Right lobe of liver (tissue), 6 donors: ENCODE measurements at regions not wholly inside any gene's neighbourhood (a gene's known extent, or its start where the extent isn't known, plus 50 kb on each side); places are given as distances from the start of the nearest gene placed in this dataset.

Source experiments
- ATAC-seq, 4 donors: fragments of 200-7000 bp; cut with Tn5 transposase; one replicate each; pipeline ENCODE4 v1.9.1; 2020; ENCODE audit warnings: mild to moderate bottlenecking in 4 of 4, moderate library complexity in 4 of 4
- DNase-seq, 3 donors: peaks; one replicate each; pipeline ENCODE4 v3.0.0-alpha.2; 2020
- H3K27ac ChIP-seq, 3 donors: fragments of 200-600 bp; one replicate each; pipeline ENCODE4 v1.8.0; 2022
- H3K27me3 ChIP-seq, 2 donors: fragments of 200-600 bp; one replicate each; pipeline ENCODE4 v1.8.0; 2022
- H3K36me3 ChIP-seq, 4 donors: fragments of 200-600 bp; sonication (generic) in 1 of 4; one replicate each; pipeline versions ENCODE4 v1.5.1 to v1.8.0; 2017 to 2022; ENCODE audit warnings: control low read depth in 1 of 4
- H3K4me1 ChIP-seq, 4 donors: fragments of 200-600 bp; sonication (generic) in 1 of 4; one replicate each; pipeline versions ENCODE4 v1.5.1 to v1.8.0; 2017 to 2022; ENCODE audit warnings: control low read depth in 1 of 4
- H3K4me3 ChIP-seq, 3 donors: fragments of 200-600 bp; one replicate each; pipeline ENCODE4 v1.8.0; 2022
- H3K9me3 ChIP-seq, 4 donors: fragments of 200-600 bp; sonication (generic) in 1 of 4; one replicate each; pipeline versions ENCODE4 v1.5.1 to v1.8.0; 2017 to 2022; ENCODE audit warnings: control low read depth in 1 of 4
- CTCF ChIP-seq, 4 donors: fragments of 200-600 bp in 3 of 4; fragments of 450-650 bp in 1 of 4; IDR thresholded peaks; one replicate each; pipeline versions ENCODE4 v1.5.1 to v1.8.0; 2016 to 2022; ENCODE audit warnings: antibody characterized with exemption in 4 of 4, mild to moderate bottlenecking in 2 of 4
- POLR2A ChIP-seq: fragments of 450-650 bp; IDR thresholded peaks from one replicate; pipeline ENCODE4 v1.6.1; 2017; ENCODE audit warnings: antibody characterized with exemption, mild to moderate bottlenecking
- WGBS: methylation state at CpG from one replicate; pipeline ENCODE4 v1.1.6; 2018; ENCODE audit warnings: low coverage, low lambda C conversion rate; ENCODE audit not compliant: insufficient coverage; ENCODE audit errors: missing lambda C conversion rate; 5-methylcytosine and 5-hydroxymethylcytosine counted together
- intact Hi-C, 2 donors: fragments of 100-400 bp; cut with DNase I; formaldehyde crosslinking; loops; one replicate each; pipeline versions ENCODE4 v1.11.2 to v1.14.1; 2022
- donor health status: DM: no; HTN: yes; CAD: no.
- donor health status: DM: no; HTN: no; CAD: no.
- donor health status: DM: no; HTN: no; CAD: no.
- donor health status: DM: no; HTN: yes; CAD: no.
- donor health status: DM: no; HTN: yes; CAD: no.

- TF ChIP-seq CTCF (IDR thresholded peaks at IDR 0.05) (no peak), POLR2A (no peak)
- intact Hi-C loops: no loop called here
- Histone ChIP-seq H3K4me3 (no peak overlapping the region), H3K27ac (no peak overlapping the region), H3K4me1 (no peaks in the 10 kb centered on the region), H3K9me3 (no peaks in the 10 kb centered on the region), H3K27me3 (no peaks in the 10 kb centered on the region), H3K36me3 (no peaks in the 10 kb centered on the region)
- ATAC-seq (no peak), DNase-seq (no peak)
- 74% methylated on average over 4 of the region's 5 CpGs for WGBS
These were observed 212.8 kb upstream of the GYPA start for GRCh38 chr4:144353292-144353691.

GRCh38 chr4:144355811-144356757 lies 215.6 kb upstream of the GYPA start:
- H3K27me3 ChIP-seq: no peaks in the 10 kb centered on the region
- no peak for DNase-seq
- no peaks in the 10 kb centered on the region for H3K36me3 ChIP-seq
- peak in 3 of 4 donors; percentile 13 to 69 (median 27) for ATAC-seq
- H3K4me1 ChIP-seq: no peaks in the 10 kb centered on the region
- H3K9me3 ChIP-seq: no peaks in the 10 kb centered on the region
- WGBS: 15% methylated on average over 10 of the region's 10 CpGs
- H3K27ac ChIP-seq: no peak overlapping the region
- intact Hi-C loops: no loop called here
- H3K4me3 ChIP-seq: no peak overlapping the region
- no peak for TF ChIP-seq CTCF (IDR thresholded peaks at IDR 0.05)
- TF ChIP-seq POLR2A: no peak

- H3K27ac ChIP-seq: no peak overlapping the region
- no peak for DNase-seq
- no peaks in the 10 kb centered on the region for H3K9me3 ChIP-seq
- WGBS: 15% methylated on average over 9 of the region's 9 CpGs
- peak; percentile 17 to 70 (median 46) for ATAC-seq
- intact Hi-C loops: no loop called here
- no peaks in the 10 kb centered on the region for H3K27me3 ChIP-seq
- TF ChIP-seq CTCF (IDR thresholded peaks at IDR 0.05) (no peak), POLR2A (no peak)
- no peak overlapping the region for H3K4me3 ChIP-seq
- no peaks in the 10 kb centered on the region for H3K36me3 ChIP-seq
- H3K4me1 ChIP-seq: no peaks in the 10 kb centered on the region
These were observed 216.4 kb upstream of the GYPA start for GRCh38 chr4:144356941-144357381.

- DNase-seq (no peak), ATAC-seq (no peak)
- Histone ChIP-seq H3K36me3 (no peaks in the 10 kb centered on the region), H3K27me3 (no peaks in the 10 kb centered on the region), H3K27ac (no peak overlapping the region), H3K9me3 (no peaks in the 10 kb centered on the region), H3K4me3 (no peak overlapping the region), H3K4me1 (no peaks in the 10 kb centered on the region)
- 31% methylated on average over 3 of the region's 3 CpGs for WGBS
- intact Hi-C loops: no loop called here
- TF ChIP-seq CTCF (IDR thresholded peaks at IDR 0.05): no peak
- TF ChIP-seq POLR2A: no peak
These were observed 217.5 kb upstream of the GYPA start for GRCh38 chr4:144357975-144358374.
